ENCODE measurements at regions not wholly inside any gene's neighbourhood (a gene's known extent, or its start where the extent isn't known, plus 50 kb on each side); places are given as distances from the start of the nearest gene placed in this dataset.

DNA sequence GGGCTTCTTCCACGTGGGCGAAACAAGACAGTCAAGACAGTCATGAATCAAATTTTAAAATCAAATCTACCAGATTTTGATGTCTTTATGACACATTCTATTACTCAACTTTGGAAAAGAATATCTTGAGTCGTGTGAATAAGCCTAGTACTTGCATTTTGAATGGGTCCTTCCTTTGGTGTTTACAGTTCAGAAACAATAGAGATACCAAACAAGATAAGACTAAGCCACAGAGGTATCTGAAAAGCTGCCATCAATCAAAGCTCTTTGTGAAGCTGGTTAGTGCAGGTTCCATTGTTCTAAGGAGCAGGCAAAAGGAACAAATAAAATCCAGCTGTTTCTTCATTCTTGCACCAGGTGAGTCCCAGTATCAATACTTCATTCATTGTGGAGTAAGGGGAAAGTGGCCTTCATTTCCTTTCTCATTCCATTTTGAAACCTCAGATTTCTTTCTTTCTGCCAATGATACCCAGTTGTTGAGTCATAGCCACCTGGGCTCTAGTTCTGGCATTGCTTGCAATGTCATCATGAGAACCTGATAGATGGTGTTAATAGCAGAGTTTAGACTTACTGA lies 151.7 kb upstream of the L3MBTL4 start:
- Histone ChIP-seq H4K20me1 (ENCODE audit: insufficient read depth, low read length) (no peaks in the 10 kb centered on the region), H3K9me3 (ENCODE audit: low read length) (no peaks in the 10 kb centered on the region), H3K36me3 (replicated peaks in 1 of 2; ENCODE audit: control insufficient read depth in 1 of 2, insufficient read depth in 2 of 2, low read length in 2 of 2) (no peaks in the 10 kb centered on the region), H3K27ac (ENCODE audit: extremely low read length, insufficient read depth, low read length) (no peak overlapping the region), H3K27me3 (ENCODE audit: control insufficient read depth in 1 of 2, insufficient read depth in 2 of 2, low read length in 2 of 2) (no peaks in the 10 kb centered on the region; a peak in 1 of 5 replicates), H2AFZ (ENCODE audit: low read length) (no peak overlapping the region), H3K9ac (ENCODE audit: insufficient read depth, low read depth, low read length) (no peak overlapping the region), H3K4me2 (ENCODE audit: low read depth, low read length) (no peak overlapping the region), H3K79me2 (ENCODE audit: insufficient read depth, low read length) (no peaks in the 10 kb centered on the region), H3K4me1 (ENCODE audit: insufficient read depth, low read length) (no peaks in the 10 kb centered on the region), H3K4me3 (replicated peaks in 1 of 3; ENCODE audit: insufficient read depth in 1 of 3, low read depth in 2 of 3, low read length in 3 of 3) (no peak overlapping the region)
- FAIRE-seq (no peak), DNase-seq (ENCODE audit: low spot score) (no peak), ATAC-seq (no peak)
- in situ Hi-C loops (cut with HindIII; ENCODE audit: extremely low pct_ligation_motif_present, low pct_unique_long_range_greater_than_20kb) = no loop called here
- 11% methylated on average over 3 of the region's 3 CpGs for WGBS (ENCODE audit: low lambda C conversion rate)
- intact Hi-C loops (cut with micrococcal nuclease; ENCODE audit: unreplicated experiment) = no loop called here
- POLR2A ChIA-PET = no interaction called here
- no peak for TF ChIP-seq ZNF180 (CRISPR knock-in tag; IDR thresholded peaks at IDR 0.05; ENCODE audit: borderline replicate concordance, low read depth)
- TF ChIP-seq, protein P1, sequence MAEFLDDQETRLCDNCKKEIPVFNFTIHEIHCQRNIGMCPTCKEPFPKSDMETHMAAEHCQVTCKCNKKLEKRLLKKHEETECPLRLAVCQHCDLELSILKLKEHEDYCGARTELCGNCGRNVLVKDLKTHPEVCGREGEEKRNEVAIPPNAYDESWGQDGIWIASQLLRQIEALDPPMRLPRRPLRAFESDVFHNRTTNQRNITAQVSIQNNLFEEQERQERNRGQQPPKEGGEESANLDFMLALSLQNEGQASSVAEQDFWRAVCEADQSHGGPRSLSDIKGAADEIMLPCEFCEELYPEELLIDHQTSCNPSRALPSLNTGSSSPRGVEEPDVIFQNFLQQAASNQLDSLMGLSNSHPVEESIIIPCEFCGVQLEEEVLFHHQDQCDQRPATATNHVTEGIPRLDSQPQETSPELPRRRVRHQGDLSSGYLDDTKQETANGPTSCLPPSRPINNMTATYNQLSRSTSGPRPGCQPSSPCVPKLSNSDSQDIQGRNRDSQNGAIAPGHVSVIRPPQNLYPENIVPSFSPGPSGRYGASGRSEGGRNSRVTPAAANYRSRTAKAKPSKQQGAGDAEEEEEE (CRISPR knock-in tag; IDR thresholded peaks at IDR 0.05; ENCODE audit: borderline replicate concordance) = no peak
- TF ChIP-seq ZNF879 (CRISPR knock-in tag; IDR thresholded peaks at IDR 0.05) = no peak
- no peak for TF ChIP-seq ZNF547 (CRISPR knock-in tag; IDR thresholded peaks at IDR 0.05)
- TF ChIP-seq MAX (IDR thresholded peaks at IDR 0.05) = no peak
- no peak for TF ChIP-seq ZNF788 (CRISPR knock-in tag; IDR thresholded peaks at IDR 0.05; ENCODE audit: borderline replicate concordance)
- no peak for TF ChIP-seq CEBPG (CRISPR knock-in tag; IDR thresholded peaks at IDR 0.05)
- TF ChIP-seq NR2F2 (IDR thresholded peaks at IDR 0.05; ENCODE audit: borderline replicate concordance, low read depth) = no peak
- TF ChIP-seq SIN3A (IDR thresholded peaks at IDR 0.05; ENCODE audit: borderline replicate concordance, low read depth, low read length) = no peak
- CTCF ChIA-PET (ENCODE audit: low intra/inter-chr PET ratio, low total read pairs) = no interaction called here
- no TSS peak for BruUV-seq (replicated peaks)
